Right atrium auricular region (tissue), 2 donors: ENCODE measurements at regions not wholly inside any gene's neighbourhood (a gene's known extent, or its start where the extent isn't known, plus 50 kb on each side); places are given as distances from the start of the nearest gene placed in this dataset.

Experiments
- DNase-seq: peaks from one replicate; pipeline ENCODE4 v3.0.0-alpha.2; 2019; ENCODE audit warnings: low spot score
- H3K27ac ChIP-seq, 2 donors: fragments of 200-600 bp; sonication (generic); 1 replicate in 1 of 2; 2 replicates in 1 of 2; pipeline ENCODE4 v1.5.1; 2016 to 2019
- H3K27me3 ChIP-seq, 2 donors: fragments of 200-600 bp; sonication (generic); one replicate each; pipeline versions ENCODE4 v1.5.1 to v1.6.0; 2017 to 2019
- H3K36me3 ChIP-seq: fragments of 200-600 bp; sonication (generic); one replicate; pipeline ENCODE4 v1.5.1; 2016
- H3K4me1 ChIP-seq, 2 donors: fragments of 200-600 bp; sonication (generic); one replicate each; pipeline versions ENCODE4 v1.5.1 to v1.6.0; 2017 to 2019
- H3K4me3 ChIP-seq, 2 donors: fragments of 200-600 bp; sonication (generic); 1 replicate in 1 of 2; 2 replicates in 1 of 2; pipeline ENCODE4 v1.5.1; 2017 to 2019; ENCODE audit warnings: mild to moderate bottlenecking in 1 of 2, moderate library complexity in 1 of 2
- H3K9me3 ChIP-seq, 2 donors: fragments of 200-600 bp; sonication (generic); one replicate each; pipeline ENCODE4 v1.5.1; 2019
- TF ChIP-seq, protein P1 (sequence below), 2 donors: fragments of 200-600 bp; sonication (generic); IDR thresholded peaks; one replicate each; pipeline ENCODE4 v1.5.1; 2019; ENCODE audit warnings: antibody characterized with exemption in 2 of 2

- H3K27me3 ChIP-seq, result no peaks in the 10 kb centered on the region
- H3K4me3 ChIP-seq, result no peak overlapping the region
- H3K27ac ChIP-seq, result no peak overlapping the region
- no peak for DNase-seq
- no peaks in the 10 kb centered on the region for H3K36me3 ChIP-seq
- TF ChIP-seq, protein P1, sequence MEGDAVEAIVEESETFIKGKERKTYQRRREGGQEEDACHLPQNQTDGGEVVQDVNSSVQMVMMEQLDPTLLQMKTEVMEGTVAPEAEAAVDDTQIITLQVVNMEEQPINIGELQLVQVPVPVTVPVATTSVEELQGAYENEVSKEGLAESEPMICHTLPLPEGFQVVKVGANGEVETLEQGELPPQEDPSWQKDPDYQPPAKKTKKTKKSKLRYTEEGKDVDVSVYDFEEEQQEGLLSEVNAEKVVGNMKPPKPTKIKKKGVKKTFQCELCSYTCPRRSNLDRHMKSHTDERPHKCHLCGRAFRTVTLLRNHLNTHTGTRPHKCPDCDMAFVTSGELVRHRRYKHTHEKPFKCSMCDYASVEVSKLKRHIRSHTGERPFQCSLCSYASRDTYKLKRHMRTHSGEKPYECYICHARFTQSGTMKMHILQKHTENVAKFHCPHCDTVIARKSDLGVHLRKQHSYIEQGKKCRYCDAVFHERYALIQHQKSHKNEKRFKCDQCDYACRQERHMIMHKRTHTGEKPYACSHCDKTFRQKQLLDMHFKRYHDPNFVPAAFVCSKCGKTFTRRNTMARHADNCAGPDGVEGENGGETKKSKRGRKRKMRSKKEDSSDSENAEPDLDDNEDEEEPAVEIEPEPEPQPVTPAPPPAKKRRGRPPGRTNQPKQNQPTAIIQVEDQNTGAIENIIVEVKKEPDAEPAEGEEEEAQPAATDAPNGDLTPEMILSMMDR (IDR thresholded peaks at IDR 0.05), result no peak
- H3K9me3 ChIP-seq, result no peaks in the 10 kb centered on the region
- peaks cover 0 to 6% of the 10 kb centered on the region in 2 donors for H3K4me1 ChIP-seq
These were observed 165.5 kb downstream of the KIF26A start for GRCh38 chr14:104303705-104304425.

GRCh38 chr14:104304451-104305351, 166.3 kb downstream of the KIF26A start:
- TF ChIP-seq, protein P1 (IDR thresholded peaks at IDR 0.05), result no peak
- DNase-seq, result peak; percentile 61

DNA sequence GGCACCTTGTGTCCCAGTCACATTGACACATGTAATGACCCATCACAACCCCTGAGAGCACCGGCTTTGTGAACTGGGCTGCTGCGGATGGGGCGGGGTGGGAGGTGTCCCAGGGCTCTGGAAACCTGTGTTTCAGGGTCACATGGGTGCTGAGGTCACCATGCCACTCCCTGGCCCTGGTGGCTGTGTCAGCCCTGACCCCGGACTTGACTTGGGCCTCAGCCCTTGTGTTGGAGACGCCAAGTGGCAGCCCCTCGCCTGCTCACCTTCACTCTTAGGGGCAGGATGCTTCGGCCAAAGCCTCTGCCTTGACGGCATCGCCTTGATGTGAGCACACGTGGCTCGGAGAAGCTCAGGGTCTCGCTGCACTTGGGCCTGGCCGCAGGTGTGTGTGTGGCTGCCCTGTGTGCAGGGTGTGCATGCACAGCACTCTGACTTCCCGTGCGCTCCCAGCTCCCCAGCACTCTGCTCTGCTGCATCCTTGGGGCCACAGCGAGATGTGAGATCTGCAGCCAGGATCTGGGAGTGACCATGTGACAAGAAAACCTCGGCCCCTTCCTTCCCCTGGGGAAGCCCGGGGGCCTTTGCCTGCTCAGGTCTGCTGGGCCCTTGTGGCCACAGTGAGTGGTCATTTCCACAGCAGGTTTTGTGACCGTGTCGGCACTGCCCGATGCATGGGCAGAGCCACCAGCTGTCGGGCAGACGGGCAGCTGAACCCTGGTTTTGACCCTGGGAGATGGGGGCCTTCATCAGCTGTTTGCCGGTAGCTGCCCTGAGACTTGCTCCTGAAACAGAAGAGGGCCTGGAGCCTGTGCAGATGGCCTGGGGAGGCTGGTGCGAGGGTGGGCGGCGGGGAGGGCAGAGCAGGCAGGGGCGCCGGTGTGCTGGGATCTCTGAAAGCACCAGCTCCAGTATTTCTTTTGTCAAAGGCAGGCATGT, 167.4 kb downstream of the KIF26A start:
- TF ChIP-seq, protein P1 (IDR thresholded peaks at IDR 0.05), result no peak
- H3K4me1 ChIP-seq, result no peaks in the 10 kb centered on the region
- no peak overlapping the region for H3K27ac ChIP-seq
- no peaks in the 10 kb centered on the region for H3K27me3 ChIP-seq
- no peak overlapping the region for H3K4me3 ChIP-seq
- DNase-seq, result no peak
- H3K36me3 ChIP-seq, result no peaks in the 10 kb centered on the region
- H3K9me3 ChIP-seq, result no peaks in the 10 kb centered on the region

More at GRCh38 chr14:104304451-104305351, 166.3 kb downstream of the KIF26A start:
- H3K4me3 ChIP-seq, result no peak overlapping the region
- no peaks in the 10 kb centered on the region for H3K36me3 ChIP-seq
- no peak overlapping the region for H3K27ac ChIP-seq
- H3K27me3 ChIP-seq, result no peaks in the 10 kb centered on the region
- H3K4me1 ChIP-seq, result peaks cover 0 to 5% of the 10 kb centered on the region in 2 donors
- no peaks in the 10 kb centered on the region for H3K9me3 ChIP-seq

DNA sequence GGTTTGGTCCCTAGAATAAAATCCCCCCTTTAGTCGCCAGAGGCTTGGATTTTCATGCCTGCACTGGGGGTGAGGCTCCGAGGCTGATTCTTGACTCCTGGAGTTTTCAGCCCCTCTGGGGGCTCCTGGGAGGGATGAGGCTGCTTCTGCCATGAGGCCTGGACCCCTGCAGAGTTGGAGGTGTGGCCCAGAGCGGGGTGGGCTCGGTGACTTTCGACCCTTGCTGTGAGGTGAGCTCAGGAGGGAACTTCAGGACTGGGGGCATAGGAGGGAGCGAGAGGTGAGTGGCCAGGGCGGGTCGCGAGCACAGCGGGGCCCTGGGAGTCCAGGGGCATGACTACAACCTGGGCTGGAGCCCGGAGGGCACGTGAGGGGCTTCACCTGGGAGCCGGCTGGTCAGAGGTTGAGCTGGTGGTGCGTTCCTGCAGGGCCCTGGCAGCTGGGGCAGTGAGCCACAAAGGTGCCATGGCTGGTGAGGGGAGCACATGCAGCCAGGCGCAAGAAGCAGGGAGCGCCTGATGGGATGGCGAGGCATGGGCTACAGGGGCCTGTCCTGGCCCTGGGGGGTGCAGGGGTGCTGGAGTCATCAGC, 168.2 kb downstream of the KIF26A start:
- Histone ChIP-seq H3K27me3 (no peaks in the 10 kb centered on the region), H3K4me1 (no peaks in the 10 kb centered on the region), H3K27ac (no peak overlapping the region), H3K4me3 (no peak overlapping the region), H3K36me3 (no peaks in the 10 kb centered on the region), H3K9me3 (peaks cover 0 to 5% of the 10 kb centered on the region in 2 donors)
- DNase-seq, result no peak
- TF ChIP-seq, protein P1 (IDR thresholded peaks at IDR 0.05), result no peak

GRCh38 chr14:104307246-104307626, 168.8 kb downstream of the KIF26A start:
- Histone ChIP-seq H3K36me3 (no peaks in the 10 kb centered on the region), H3K27me3 (no peaks in the 10 kb centered on the region), H3K9me3 (peaks cover 0 to 8% of the 10 kb centered on the region in 2 donors), H3K4me3 (no peak overlapping the region), H3K27ac (no peak overlapping the region), H3K4me1 (no peaks in the 10 kb centered on the region)
- TF ChIP-seq, protein P1 (IDR thresholded peaks at IDR 0.05), result no peak
- DNase-seq, result no peak
